H1 (cell line): ENCODE measurements at regions not wholly inside any gene's neighbourhood (a gene's known extent, or its start where the extent isn't known, plus 50 kb on each side); places are given as distances from the start of the nearest gene placed in this dataset.

Experiments used
- TF ChIP-seq, protein P1 (sequence below): fragments of 300-600 bp; sonication (generic); IDR thresholded peaks from 2 replicates; pipeline ENCODE4 v1.7.1; 2012; ENCODE audit warnings: low read length, moderate library complexity, mild to moderate bottlenecking, inconsistent platforms; ENCODE audit not compliant: insufficient replicate concordance

DNA sequence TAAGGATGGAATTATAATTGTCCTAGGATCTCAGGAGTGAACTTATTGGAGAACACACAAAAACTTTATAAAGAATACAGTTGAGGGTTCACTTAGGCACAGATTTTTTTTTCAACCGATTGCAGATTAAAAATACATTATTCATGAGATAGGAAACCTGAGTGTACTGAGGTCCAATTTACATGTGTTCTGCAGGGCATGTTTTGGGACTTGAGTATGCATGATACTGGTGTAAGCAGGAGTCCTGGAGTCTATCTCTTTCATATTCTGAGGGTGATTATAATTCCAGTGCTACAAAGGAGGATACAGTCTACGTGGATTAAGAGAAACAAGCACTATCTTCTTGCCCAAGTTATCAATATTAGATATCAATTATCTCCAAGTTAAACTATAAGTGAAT is 139.3 kb upstream of the HSFY2 start (continued):
- TF ChIP-seq, protein P1, sequence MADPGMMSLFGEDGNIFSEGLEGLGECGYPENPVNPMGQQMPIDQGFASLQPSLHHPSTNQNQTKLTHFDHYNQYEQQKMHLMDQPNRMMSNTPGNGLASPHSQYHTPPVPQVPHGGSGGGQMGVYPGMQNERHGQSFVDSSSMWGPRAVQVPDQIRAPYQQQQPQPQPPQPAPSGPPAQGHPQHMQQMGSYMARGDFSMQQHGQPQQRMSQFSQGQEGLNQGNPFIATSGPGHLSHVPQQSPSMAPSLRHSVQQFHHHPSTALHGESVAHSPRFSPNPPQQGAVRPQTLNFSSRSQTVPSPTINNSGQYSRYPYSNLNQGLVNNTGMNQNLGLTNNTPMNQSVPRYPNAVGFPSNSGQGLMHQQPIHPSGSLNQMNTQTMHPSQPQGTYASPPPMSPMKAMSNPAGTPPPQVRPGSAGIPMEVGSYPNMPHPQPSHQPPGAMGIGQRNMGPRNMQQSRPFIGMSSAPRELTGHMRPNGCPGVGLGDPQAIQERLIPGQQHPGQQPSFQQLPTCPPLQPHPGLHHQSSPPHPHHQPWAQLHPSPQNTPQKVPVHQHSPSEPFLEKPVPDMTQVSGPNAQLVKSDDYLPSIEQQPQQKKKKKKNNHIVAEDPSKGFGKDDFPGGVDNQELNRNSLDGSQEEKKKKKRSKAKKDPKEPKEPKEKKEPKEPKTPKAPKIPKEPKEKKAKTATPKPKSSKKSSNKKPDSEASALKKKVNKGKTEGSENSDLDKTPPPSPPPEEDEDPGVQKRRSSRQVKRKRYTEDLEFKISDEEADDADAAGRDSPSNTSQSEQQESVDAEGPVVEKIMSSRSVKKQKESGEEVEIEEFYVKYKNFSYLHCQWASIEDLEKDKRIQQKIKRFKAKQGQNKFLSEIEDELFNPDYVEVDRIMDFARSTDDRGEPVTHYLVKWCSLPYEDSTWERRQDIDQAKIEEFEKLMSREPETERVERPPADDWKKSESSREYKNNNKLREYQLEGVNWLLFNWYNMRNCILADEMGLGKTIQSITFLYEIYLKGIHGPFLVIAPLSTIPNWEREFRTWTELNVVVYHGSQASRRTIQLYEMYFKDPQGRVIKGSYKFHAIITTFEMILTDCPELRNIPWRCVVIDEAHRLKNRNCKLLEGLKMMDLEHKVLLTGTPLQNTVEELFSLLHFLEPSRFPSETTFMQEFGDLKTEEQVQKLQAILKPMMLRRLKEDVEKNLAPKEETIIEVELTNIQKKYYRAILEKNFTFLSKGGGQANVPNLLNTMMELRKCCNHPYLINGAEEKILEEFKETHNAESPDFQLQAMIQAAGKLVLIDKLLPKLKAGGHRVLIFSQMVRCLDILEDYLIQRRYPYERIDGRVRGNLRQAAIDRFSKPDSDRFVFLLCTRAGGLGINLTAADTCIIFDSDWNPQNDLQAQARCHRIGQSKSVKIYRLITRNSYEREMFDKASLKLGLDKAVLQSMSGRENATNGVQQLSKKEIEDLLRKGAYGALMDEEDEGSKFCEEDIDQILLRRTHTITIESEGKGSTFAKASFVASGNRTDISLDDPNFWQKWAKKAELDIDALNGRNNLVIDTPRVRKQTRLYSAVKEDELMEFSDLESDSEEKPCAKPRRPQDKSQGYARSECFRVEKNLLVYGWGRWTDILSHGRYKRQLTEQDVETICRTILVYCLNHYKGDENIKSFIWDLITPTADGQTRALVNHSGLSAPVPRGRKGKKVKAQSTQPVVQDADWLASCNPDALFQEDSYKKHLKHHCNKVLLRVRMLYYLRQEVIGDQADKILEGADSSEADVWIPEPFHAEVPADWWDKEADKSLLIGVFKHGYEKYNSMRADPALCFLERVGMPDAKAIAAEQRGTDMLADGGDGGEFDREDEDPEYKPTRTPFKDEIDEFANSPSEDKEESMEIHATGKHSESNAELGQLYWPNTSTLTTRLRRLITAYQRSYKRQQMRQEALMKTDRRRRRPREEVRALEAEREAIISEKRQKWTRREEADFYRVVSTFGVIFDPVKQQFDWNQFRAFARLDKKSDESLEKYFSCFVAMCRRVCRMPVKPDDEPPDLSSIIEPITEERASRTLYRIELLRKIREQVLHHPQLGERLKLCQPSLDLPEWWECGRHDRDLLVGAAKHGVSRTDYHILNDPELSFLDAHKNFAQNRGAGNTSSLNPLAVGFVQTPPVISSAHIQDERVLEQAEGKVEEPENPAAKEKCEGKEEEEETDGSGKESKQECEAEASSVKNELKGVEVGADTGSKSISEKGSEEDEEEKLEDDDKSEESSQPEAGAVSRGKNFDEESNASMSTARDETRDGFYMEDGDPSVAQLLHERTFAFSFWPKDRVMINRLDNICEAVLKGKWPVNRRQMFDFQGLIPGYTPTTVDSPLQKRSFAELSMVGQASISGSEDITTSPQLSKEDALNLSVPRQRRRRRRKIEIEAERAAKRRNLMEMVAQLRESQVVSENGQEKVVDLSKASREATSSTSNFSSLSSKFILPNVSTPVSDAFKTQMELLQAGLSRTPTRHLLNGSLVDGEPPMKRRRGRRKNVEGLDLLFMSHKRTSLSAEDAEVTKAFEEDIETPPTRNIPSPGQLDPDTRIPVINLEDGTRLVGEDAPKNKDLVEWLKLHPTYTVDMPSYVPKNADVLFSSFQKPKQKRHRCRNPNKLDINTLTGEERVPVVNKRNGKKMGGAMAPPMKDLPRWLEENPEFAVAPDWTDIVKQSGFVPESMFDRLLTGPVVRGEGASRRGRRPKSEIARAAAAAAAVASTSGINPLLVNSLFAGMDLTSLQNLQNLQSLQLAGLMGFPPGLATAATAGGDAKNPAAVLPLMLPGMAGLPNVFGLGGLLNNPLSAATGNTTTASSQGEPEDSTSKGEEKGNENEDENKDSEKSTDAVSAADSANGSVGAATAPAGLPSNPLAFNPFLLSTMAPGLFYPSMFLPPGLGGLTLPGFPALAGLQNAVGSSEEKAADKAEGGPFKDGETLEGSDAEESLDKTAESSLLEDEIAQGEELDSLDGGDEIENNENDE: no peak
